ENCODE measurements at regions not wholly inside any gene's neighbourhood (a gene's known extent, or its start where the extent isn't known, plus 50 kb on each side); places are given as distances from the start of the nearest gene placed in this dataset.

- TF ChIP-seq CTCF (IDR thresholded peaks at IDR 0.05) (no peak), POLR2A (IDR thresholded peaks at IDR 0.05) (no peak)
Observed at GRCh38 chr17:57174591-57174990, 81.7 kb upstream of the MSI2 start.

Data from testis (tissue), 2 donors.